GM19328 (cell line): ENCODE measurements at regions not wholly inside any gene's neighbourhood (a gene's known extent, or its start where the extent isn't known, plus 50 kb on each side); places are given as distances from the start of the nearest gene placed in this dataset.
"Not testable (repeated sequence)": the region's sequence is repeated elsewhere in the genome, so short reads cannot be mapped to it uniquely, and the experiment has no call there.

Source experiments
- ATAC-seq: cut with Tn5 transposase; IDR thresholded peaks from one replicate; pipeline ENCODE4 v1.9.1; 2021; ENCODE audit warnings: mild to moderate bottlenecking, moderate library complexity; ENCODE audit not compliant: unreplicated experiment

DNA sequence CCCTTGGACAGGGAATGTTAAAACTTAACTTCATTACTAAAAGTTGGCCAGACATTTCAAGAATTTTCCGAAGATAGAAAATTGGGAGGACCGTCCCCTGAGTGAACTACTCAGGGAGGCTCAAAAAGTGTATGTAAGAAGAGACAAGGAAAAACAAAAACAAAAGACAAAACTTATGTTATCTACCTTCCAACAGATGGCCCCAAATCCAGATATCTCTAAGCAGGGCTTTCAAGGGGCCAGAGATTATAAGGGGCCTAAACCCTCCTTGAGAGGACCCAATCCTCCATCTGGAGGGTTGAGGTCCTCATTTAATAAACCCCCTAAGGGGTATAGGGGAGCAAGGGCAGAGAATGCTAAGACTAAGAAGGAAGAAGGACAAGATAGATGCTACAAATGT lies 203.6 kb downstream of the SH2D4B start:
- no peak for ATAC-seq

DNA sequence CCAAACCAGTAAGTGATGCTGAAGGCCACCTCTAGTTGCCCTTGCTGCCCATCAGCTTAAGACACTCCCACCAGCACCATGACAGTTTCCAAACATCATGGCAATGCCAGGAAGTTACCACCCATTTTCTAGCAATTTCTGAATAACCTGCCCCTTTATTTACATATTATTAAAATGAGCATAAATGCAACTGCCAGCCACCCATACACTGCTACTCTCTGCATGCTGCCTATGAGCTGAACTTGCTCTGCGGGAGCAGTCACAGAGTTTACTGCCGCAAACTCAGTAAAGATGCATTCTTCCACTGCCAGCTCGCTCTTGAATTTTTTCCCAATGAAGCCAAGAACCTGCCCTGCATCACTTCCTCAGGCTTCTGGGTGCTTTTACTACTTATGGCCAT lies 212.6 kb downstream of the SH2D4B start:
- no peak for ATAC-seq

DNA sequence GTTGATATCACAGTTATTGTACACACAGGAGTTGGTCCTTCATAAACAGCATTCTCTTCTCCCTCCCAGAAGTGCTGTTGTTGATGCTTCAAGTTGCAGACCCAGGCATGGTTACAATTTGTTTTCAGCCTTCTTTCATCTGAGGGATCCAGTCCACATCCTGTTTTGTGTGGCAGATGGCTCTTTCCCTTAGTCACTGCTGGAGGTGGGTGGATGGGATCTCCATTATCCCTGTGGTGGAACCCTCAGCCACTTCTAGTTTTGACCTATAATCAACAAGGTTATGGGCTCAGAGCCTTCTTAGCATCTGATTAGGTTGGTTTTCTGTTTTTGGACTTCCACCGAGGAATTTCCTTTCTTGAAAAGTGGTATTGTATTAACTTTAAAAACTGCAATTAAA lies 214.2 kb downstream of the SH2D4B start:
- ATAC-seq, result no peak

DNA sequence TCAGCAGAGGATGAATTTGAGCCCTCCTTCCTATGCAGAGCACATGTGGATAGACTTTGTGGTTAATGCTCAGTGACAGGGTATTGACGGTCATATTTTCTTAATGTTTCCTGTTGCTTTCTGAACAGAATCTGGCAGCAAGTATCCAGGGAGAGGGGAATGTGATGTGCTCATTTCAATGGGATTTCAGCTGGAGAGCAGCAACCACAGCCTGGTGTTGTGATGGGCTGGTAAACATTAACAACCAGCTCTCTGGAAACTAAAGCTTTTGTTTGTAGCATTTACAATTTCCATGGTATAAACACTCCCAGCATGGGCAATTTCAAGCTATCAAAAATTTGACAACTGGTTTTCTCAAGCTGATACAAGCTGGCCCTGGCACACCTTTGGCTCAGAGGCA lies 215.9 kb downstream of the SH2D4B start:
- no peak for ATAC-seq

DNA sequence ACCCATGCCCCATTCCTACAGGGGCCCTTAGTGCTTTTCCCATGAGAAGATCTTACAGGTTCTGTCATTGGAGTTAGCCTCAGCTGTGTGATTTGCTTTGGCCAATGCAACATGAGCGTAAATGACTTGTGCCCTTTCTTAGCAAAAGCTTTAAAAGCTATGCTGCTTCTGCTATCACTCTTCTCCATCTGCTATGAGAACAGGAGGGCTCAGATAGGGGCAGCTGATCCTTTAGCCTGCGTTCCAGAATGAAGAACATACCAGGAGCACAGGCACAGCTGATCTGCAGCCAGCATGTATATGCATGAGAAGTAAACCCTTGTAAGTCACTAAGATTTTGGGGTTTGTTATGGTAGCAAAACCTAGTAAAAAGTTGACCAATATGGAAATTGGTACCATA lies 218.2 kb downstream of the SH2D4B start:
- no peak for ATAC-seq

DNA sequence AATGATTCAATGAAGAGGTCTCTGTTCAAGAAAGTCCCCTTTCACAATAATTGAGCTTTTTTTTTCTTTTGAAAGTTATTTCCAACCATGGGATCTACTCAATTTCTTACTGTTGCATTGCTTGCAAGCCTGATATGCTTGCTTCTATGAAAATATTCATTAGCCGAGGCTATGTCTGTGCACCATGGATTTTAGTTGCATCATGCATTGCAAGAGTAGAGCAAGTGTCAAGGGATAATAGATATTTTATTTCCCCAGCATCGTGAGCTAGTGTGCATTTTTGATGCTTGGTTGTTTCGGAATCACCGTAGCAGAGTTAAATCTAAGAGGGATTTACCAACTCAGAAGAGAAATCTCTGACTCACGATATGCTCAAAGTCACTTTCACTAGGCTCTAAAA lies 222.0 kb downstream of the SH2D4B start:
- ATAC-seq, result no peak

DNA sequence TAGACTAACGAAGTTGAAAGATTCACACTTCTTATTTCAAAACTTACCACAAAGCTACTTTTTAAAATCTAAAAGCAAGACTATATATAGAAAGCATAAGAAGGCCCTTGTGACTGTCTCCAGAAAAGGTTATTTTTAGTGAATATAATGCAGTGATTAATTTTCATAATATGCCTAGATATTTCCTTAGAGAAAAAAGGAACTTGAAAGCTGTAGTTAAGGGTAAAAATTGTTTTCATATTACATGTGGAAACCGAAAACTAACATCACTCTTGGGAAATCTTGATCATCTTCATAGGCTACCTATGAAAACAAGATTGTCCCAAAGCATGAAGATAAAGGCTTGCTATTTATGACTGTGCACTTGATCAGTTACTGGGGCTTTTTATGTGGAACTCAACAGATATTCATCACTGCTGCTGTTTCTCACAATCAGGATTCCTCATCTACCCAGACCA lies 223.2 kb downstream of the SH2D4B start:
- ATAC-seq, result no peak

DNA sequence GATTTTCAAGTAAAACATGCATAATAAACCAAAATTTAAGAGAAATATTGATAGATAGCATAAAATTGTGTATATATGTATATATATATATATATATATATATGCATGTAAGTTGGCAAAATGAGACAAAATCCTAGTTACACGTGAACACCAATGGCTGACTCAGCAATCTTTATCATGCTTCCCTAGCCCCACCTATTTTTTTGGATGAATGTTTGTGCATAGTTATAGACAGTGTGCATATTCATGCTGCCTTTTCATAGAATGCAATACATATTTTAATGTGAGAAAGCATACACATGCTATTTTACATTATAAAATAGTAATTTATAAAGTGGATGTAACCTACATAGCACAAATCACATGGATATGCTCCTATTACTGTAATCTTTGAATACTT lies 230.3 kb downstream of the SH2D4B start:
- no peak for ATAC-seq

DNA sequence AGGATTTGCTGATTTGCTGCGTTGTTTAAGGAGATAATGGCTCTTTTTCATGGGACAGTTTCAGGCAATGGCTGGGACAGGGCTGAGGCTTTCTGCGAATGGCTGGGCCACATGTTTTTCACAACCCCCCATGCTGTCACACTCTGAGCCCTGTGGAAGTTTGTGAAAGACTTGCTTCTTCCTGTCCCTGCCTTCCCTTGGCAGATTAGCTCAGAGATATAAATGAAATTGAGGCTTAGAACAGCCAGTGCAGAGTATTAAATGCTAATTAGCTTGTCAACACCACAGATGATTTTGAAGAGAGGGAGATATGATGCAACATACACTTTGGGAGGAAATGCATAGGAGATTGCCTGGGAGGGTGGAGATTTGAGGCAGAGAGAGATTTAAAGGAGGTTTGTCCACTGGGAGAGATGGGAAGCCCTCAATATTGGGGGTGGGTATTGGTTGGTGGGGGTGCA lies 232.0 kb downstream of the SH2D4B start:
- ATAC-seq, result no peak

DNA sequence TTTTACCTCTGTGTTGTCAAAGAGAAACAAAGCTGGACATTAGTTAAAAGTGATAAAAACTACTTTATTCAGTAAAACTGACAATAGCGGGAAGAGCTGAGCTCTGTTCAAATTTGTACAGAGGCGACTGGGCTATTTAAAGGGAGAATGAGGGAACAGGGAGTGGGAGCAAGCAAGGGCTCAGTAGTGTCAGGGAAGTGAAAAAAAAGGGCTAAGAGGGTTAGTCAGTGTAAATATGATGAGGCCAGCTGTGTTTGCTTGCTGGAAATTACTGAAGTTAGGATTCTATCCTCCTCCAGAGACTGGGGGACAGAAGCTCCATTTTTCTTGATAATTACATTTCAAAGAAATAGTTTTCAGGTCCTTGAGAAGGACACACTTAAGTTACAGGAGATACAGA lies 232.5 kb downstream of the SH2D4B start:
- no peak for ATAC-seq

DNA sequence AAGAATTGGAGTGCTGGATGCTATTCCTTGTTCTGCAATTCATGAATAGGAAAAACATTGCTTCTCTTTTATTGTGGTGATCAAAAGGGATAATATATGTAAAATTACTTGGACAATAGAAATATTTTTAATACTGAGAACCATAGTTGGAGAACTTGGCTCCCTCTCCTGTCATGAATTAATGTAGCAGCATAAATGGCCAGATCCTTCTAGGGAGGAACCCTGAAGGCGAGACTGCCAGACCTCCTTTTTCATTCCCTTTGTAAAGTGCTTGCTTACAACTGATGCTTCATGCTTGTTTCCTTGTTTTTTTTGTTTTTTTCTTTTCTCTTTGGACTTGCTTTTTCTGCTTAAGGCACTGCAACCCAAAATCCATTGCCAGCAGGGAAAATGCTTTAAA lies 233.6 kb downstream of the SH2D4B start:
- no peak for ATAC-seq

DNA sequence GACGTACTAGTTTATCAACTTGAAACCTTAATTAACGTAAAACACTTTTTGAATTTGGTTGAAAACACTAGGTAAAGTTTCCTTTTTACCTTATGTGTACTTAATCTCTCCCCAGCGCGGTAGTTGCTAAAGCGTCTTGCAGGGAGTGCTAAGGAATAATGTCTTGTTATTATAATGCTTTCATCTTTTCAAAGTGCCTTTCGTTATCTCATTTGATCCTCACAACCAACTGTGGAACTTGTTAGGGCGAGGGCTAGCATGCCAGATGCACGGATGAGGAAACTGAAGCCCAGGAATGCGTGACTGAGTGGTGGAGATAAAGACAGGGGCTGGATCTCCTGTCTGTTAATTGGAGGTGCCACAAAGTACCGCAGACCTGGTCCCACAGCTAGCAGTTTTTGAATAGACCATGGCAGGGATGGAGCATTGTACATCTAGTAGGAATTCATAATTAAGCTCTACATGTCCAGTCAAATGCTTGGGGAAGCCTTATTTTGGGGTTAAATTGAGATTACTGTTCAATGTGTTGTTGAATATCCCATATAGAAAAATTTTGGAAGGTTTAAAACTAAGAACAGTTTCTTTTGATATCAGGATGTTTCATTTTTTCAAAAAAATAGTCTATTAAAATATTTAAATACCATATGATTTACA lies 234.3 kb downstream of the SH2D4B start:
- ATAC-seq, result no peak

DNA sequence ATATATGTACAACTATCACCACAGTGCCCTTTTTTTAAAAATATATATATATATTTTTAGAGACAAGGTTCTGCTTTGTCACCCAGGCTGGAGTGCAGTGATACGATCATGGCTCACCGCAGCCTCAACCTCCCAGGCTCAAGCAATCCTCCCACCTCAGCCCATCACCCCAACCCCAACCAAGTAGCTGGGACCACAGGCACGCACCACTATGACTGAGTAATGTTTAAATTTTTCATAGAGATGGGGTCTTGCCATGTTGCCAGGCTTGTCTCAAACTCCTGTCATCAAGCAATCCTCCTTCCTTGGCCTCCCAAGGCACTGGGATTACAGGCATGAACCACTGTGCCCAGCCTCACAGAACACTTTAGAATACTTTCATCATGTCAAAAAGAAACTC lies 234.9 kb downstream of the SH2D4B start:
- no peak for ATAC-seq

DNA sequence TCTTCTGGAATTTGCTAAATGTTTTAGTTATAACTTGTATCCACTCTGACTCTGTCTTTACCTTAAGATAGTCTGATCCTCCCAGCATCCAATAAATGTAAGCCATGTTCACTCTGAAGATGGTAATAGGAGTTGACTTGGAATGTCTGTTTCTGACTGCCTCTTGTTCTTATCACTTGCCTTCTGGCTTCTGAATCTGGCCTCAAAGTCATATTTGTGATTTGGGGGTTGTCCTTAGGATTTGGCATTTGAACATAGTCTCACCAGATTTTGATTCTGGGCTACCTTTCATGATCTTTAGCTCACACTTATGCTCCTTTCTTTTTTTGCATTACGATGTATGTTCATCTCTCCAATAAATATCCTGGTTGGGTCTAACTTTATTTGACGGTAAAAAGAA lies 247.0 kb downstream of the SH2D4B start:
- no peak for ATAC-seq

DNA sequence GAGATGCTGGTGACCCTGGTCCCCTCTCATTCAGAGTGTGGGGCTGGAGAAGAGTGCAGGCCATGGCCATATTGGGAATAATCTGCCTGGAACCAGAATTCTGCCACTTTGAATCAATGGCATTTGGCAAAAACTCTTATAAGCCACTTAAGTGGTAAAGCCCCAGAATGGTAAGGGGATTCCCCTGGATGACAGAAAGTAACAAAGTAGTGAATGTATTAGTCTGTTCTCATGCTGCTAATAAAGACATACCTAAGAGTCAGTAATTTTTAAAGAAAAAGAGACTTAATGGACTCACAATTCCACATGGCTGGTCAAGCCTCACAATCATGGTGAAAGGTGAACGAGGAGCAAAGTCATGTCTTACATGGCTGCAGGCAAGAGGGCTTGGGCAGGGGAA lies 248.6 kb downstream of the SH2D4B start:
- ATAC-seq, result no peak

DNA sequence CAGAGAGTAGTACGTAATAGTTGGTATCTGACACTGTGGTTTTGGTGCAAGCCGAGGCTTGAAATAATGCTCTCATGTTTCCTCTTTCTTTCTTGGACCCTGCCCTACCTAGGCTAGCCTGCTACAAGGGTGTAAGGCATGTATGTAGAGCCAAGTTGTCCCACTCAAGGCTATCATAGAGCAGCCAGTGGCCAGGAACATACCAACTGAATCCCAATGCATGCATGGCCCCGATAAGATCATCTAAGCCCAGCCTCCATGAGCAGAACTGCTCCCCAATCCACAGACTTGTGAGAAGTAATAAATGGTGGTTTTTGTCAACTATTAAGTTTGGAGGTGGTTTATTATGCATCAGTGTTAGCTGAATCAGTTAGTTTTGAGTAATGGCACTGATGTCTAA lies 250.2 kb downstream of the SH2D4B start:
- no peak for ATAC-seq

DNA sequence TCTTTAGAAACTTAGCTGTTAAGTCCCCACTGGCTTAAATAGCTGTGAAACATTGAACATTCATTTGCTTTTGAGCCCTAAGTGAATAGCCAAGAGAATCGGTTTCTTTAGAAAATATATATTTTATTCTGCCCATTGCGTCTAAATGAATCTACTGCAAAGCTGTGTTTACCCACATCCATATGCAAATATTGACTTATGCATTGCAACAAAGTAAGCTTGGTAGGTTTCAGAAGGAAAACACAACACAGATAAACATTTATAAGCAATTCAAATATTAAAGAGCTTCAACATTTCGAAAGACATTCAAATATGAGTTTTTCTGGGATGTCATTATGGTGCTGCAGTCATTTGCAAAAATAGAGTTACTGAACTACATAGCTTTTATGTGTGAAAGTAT lies 257.3 kb downstream of the SH2D4B start:
- no peak for ATAC-seq

DNA sequence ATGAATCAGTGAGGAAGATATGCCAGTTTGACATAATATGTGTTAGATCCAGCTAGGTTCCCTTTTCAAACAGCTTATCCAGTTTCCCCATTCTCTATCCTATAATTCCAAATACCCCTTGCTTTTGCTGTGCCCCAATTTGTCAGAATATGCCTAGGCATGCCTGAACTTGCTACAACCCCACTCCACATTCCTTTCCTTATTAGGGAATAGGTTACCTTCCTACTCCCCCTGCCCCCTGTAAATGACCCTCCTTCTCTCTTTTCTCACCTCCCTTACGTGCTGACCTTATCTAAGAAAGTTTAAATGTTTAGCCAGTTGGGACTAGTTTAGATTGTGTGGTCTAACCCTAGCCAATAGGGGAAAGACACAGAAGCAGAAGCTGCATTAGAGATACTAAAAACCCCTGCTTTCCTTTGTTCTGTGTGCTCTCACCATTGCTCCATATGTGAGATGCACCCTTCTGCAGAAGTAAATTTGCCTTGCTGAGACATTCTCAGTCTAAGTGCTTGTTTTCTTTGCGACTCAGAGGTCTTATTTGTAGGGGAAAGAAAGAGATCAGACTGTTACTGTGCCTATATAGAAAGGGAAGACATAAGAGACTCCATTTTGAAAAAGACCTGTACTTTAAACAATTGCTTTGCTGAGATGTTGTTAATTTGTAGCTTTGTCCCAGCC lies 267.8 kb downstream of the SH2D4B start:
- ATAC-seq, result no peak

DNA sequence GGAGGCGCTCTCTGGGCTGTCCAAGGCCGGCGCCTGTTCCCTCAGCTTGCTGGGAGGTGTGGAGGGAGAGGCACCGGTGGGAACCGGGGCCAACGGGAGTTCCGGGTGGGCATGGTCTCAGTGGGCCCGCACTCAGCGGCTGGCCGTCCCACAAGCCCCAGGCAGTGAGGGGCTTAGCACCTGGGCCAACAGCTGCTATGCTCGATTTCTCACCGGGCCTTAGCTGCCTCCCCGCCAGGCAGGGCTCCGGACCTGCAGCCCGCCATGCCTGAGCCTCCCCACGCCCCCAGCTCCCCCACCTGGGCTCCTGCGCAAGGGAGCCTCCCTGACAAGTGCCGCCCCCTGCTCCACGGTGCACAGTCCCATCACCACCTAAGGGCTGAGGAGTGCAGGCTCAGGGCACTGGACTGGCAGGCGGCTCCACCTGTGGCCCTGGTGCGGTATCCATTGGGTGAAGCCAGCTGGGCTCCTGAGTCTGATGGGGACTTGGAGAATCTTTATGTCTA lies 276.5 kb downstream of the SH2D4B start:
- ATAC-seq, result no peak

DNA sequence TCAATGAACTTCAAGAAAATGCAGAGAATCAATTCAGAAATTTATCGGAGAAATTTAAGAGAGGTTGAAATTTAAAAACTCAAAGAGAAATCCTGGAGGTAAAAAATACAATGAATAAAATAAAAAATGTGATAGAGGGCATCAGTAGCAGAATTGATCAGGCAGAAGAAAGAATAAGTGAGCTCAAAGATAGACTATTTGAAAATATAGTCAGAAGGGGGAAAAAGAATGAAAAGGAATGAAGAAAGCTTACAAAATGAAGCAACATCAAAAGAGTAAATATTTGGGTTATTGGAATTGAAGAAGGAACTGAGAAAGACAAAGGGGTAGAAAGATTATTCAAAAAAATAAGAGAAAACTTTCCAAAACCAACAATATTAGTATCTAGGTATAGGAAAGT lies 291.4 kb downstream of the SH2D4B start:
- no peak for ATAC-seq

DNA sequence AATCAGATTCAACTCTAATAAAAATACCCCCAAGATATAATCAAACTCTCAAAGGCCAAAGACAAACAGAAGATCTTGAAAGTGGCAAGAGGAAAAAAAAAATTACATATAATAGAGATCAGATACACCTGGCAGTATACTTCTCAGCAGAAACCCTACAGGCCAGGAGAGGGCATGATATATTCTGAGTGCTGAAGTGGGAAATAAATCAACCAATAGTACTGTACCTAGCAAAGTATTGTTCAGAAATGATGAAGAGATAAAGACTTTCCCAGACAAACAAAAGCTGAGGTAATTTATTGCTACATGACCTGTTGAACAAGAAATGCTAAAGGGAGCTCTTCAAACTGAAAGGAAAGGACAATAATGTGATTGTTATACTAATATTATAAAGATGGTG lies 291.9 kb downstream of the SH2D4B start:
- no peak for ATAC-seq

DNA sequence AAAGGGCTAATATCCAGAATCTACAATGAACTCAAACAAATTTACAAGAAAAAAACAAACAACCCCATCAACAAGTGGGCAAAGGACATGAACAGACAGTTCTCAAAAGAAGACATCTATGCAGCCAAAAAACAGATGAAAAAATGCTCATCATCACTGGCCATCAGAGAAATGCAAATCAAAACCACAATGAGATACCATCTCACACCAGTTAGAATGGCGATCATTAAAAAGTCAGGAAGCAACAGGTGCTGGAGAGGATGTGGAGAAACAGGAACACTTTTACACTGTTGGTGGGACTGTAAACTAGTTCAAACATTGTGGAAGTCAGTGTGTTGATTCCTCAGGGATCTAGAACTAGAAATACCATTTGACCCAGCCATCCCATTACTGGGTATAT lies 295.0 kb downstream of the SH2D4B start:
- ATAC-seq, result not testable (repeated sequence)
